Kidney epithelial cell (primary cell): ENCODE measurements at regions not wholly inside any gene's neighbourhood (a gene's known extent, or its start where the extent isn't known, plus 50 kb on each side); places are given as distances from the start of the nearest gene placed in this dataset.

Source experiments
- DNase-seq: peaks from one replicate; pipeline ENCODE4 v3.0.0-alpha.2; 2010; ENCODE audit warnings: low read depth
- H3K27me3 ChIP-seq: 2 replicates; pipeline ENCODE4 v1.6.0; 2011; ENCODE audit warnings: low read length; ENCODE audit not compliant: control insufficient read depth, insufficient read depth
- H3K36me3 ChIP-seq: 2 replicates; pipeline ENCODE4 v1.5.1; 2011; ENCODE audit warnings: low read length; ENCODE audit not compliant: control insufficient read depth, insufficient read depth
- H3K4me3 ChIP-seq: 2 replicates; pipeline ENCODE4 v1.5.1; 2011; ENCODE audit warnings: low read depth, mild to moderate bottlenecking, control low read depth, low read length
- CTCF ChIP-seq: IDR thresholded peaks from 2 replicates; pipeline ENCODE4 v1.5.1; 2011; ENCODE audit warnings: mild to moderate bottlenecking, moderate library complexity, low read length, control low read depth, inconsistent platforms; ENCODE audit not compliant: insufficient read depth, poor library complexity, severe bottlenecking

- TF ChIP-seq CTCF = no peak
- no peak for DNase-seq
- Histone ChIP-seq H3K27me3 (no peaks in the 10 kb centered on the region), H3K36me3 (no peaks in the 10 kb centered on the region), H3K4me3 (no peak overlapping the region)
Observed at GRCh38 chr10:111146025-111146640, 69.3 kb downstream of the ADRA2A start.

- H3K4me3 ChIP-seq = no peak overlapping the region
- no peaks in the 10 kb centered on the region for H3K27me3 ChIP-seq
- no peaks in the 10 kb centered on the region for H3K36me3 ChIP-seq
- no peak for DNase-seq
- TF ChIP-seq CTCF = no peak
Observed at GRCh38 chr10:111148025-111148424, 71.2 kb downstream of the ADRA2A start.

GRCh38 chr10:111148440-111148839, 71.6 kb downstream of the ADRA2A start:
- Histone ChIP-seq H3K27me3 (no peaks in the 10 kb centered on the region), H3K36me3 (no peaks in the 10 kb centered on the region), H3K4me3 (no peak overlapping the region)
- no peak for TF ChIP-seq CTCF
- DNase-seq = no peak

- TF ChIP-seq CTCF = no peak
- Histone ChIP-seq H3K4me3 (no peak overlapping the region), H3K36me3 (no peaks in the 10 kb centered on the region), H3K27me3 (no peaks in the 10 kb centered on the region)
- DNase-seq = no peak
Observed at GRCh38 chr10:111150691-111151090, 73.9 kb downstream of the ADRA2A start.

- no peak for TF ChIP-seq CTCF
Observed at GRCh38 chr10:111151595-111152307, 74.9 kb downstream of the ADRA2A start.

GRCh38 chr10:111156754-111157153, 79.9 kb downstream of the ADRA2A start:
- no peak for DNase-seq
- TF ChIP-seq CTCF = no peak

More at GRCh38 chr10:111151595-111152307, 74.9 kb downstream of the ADRA2A start:
- no peaks in the 10 kb centered on the region for H3K36me3 ChIP-seq
- DNase-seq = no peak
- H3K4me3 ChIP-seq = no peak overlapping the region
- no peaks in the 10 kb centered on the region for H3K27me3 ChIP-seq

More at GRCh38 chr10:111156754-111157153, 79.9 kb downstream of the ADRA2A start:
- Histone ChIP-seq H3K4me3 (no peak overlapping the region), H3K27me3 (no peaks in the 10 kb centered on the region), H3K36me3 (no peaks in the 10 kb centered on the region)
